C1 segment of cervical spinal cord (tissue), 14 donors: ENCODE measurements at regions not wholly inside any gene's neighbourhood (a gene's known extent, or its start where the extent isn't known, plus 50 kb on each side); places are given as distances from the start of the nearest gene placed in this dataset.

Experiments
- DNase-seq, 14 donors: peaks; one replicate each; lab custom pipeline; 2025; lab: John Stamatoyannopoulos, UW

GRCh38 chr3:29137601-29138000 is 143.3 kb upstream of the RBMS3 start:
- no peak for DNase-seq

DNA sequence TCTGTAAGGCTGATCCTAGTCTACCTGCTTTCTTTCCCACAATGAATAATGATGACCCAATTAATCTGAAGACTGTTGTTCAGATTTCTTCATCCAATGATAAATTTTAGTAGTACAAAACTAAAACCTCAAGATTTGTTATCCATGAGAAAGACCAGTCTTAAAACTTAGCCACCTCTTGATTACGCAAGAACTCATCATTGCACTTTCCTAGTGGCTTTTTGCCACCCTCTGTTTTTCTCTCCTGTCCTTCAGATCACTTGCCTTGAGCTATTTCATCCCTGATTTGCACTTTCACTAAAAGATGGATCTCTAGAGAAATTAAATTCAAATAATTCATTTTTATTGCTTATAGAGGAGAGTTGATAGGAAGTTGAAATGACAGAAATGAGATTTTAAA is 142.7 kb upstream of the RBMS3 start:
- no peak for DNase-seq

DNA sequence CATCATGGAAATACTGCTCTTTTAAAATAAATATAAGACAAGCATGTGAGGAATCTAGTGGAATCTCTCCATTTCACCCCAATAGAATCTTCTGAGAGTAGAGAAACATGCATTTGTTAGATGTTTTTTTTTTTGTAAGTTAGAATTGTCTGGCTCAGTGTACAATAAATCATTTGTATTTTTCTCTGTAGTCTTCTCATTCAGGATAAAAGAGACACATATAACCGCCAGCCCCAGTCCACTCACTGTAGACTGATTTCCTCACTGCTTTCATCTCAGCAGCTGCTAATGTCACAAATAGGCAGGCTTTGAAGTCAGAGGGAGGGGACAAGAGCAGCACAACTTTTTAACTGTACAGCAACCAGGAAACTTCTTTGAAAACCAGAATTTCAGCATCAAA is 140.2 kb upstream of the RBMS3 start:
- DNase-seq, result peak in 1 of 14 donors; percentile 8

GRCh38 chr3:29141197-29141917 is 139.5 kb upstream of the RBMS3 start:
- DNase-seq, result no peak

DNA sequence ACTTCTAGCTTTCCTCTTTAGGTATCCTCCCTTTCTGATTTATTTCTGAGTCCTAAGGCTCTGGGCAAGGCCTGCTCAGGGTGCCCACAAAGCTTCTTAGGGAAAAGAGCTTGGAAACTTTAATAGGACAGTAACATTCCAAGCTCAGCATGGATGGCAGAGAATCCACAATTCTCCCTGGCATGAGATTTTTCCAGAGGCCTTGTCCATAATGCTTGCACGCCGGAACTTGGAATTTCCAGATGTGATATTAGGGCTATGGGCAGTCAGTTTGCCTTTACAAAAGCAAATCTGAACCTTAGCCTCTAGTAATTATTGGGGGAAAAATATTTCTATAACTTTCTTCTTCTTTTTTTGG is 139.0 kb upstream of the RBMS3 start:
- no peak for DNase-seq

DNA sequence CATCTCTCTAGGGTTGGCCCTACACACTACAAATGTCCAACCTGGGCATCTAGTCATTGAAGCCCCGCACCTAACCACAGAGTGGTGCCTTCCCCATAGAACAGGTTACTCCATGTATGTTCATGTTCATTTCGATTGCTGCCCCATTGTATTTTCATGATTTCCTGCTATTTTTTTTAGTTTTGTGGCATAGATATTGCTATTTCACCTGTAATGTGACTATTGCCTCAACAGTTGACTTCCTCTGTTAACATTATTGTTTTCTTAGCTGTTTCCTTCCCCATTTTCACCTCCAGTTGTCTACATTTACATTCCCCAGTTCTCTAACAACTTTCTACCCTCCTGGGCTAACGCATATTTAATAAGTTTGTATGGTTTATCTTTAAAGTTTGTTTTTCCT is 137.7 kb upstream of the RBMS3 start:
- DNase-seq, result no peak

DNA sequence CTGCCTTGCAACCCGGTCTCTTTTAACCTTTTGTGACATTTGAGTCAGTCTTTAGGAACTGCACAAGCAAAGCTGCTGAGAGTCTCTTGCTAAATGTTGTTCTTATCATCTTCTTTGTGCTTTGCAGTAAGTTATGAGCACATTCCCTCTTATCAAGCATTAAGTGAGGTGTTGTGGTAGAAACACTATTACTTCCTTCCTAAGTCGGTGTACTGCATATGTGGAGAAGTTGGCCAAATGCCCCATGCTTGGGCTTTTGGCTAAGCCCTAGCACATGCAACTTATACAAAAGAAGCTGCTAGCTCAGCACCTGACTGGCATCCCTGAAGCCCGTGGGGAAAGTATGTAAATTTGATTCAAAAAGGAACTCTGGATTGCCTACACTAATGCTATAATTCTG is 136.5 kb upstream of the RBMS3 start:
- no peak for DNase-seq

- DNase-seq, result no peak
Observed at GRCh38 chr3:29144807-29145206, 136.1 kb upstream of the RBMS3 start.

DNA sequence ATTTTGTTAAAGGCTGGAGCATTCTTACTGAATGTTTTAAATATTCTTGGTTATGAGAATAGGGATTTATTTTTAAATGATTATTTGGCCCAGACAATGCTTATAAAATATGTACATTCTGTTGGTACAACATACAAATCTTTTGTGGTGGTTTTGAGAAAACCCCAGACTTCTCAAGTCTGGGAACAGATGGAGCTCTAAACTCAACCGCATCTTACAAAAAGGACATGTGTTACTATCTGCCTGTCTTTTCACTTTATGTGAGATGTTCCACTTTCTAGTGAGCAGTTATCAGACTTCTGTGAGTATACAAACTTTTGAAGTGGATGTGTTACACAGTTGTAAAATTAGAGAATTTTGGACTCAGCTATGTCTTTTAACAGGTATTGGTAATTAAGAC is 135.5 kb upstream of the RBMS3 start:
- no peak for DNase-seq

GRCh38 chr3:29152379-29152778 is 128.5 kb upstream of the RBMS3 start:
- no peak for DNase-seq

GRCh38 chr3:29153811-29154210 is 127.1 kb upstream of the RBMS3 start:
- DNase-seq, result no peak

DNA sequence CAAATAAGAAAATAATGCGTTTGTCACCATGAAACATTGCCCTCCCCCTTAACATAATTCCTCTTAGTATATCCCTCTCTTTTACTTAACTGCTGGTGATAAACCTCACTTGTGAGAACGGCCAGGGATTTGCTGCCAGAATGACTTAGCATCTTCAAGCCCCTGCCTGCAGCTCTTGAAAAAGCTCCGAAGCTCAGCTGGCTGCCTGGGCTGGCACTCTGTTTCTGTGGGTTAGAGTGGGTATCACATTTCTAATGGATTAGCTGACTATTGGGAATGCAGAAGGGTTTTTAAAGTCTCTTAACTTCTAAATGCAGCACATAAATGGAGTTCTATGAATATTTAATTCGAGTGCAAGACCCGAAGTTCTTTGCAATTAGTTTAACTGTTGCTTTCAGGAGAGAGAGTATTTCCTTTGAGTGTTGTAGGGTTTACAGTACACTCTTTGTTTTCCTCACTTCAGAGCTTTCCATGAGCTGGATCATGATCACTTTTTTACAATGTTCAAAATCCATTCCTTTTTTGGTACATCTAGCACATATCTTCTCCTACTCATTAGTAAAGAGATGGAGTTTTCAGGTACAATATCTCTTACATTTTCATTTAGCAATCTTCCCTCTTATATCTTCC is 124.7 kb upstream of the RBMS3 start:
- no peak for DNase-seq

DNA sequence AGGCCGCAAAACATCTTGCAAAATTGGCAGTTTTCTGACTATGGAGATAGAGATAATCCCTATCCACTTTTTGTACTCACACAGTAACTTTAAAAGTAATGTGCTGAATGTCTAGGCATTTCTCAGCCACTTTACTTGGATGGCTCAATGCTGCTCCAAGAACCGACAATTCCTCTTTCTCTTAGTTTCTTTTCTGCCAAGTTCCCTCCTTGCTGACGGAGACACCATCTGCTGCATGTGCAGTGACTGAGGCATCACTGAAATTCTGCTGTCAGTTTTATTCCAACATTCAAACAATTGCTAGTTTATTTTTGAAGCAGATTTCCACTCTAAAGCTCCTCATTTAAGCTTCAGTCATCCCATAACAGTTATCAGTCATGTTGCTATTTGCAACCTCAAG is 116.0 kb upstream of the RBMS3 start:
- no peak for DNase-seq

- DNase-seq, result no peak
Observed at GRCh38 chr3:29167180-29167579, 113.7 kb upstream of the RBMS3 start.

DNA sequence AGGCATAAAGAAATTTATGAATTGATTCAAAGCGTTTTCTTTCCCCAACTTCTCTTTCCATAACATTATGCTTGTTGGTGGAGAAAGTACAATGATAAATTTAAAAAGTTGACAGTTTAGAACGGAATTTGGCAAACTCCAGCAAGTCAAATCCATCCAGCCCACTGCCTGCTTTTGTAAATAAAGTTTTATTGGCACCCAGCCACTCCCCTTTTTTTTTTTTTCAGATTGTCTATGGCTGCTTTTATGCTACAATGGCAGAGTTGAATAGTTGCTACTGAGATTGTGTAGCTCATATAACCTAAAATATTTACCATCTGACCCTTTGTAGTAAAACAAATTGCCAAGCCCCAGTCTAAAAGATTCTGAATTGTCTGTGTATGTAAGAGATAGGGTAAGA is 112.8 kb upstream of the RBMS3 start:
- DNase-seq, result no peak

DNA sequence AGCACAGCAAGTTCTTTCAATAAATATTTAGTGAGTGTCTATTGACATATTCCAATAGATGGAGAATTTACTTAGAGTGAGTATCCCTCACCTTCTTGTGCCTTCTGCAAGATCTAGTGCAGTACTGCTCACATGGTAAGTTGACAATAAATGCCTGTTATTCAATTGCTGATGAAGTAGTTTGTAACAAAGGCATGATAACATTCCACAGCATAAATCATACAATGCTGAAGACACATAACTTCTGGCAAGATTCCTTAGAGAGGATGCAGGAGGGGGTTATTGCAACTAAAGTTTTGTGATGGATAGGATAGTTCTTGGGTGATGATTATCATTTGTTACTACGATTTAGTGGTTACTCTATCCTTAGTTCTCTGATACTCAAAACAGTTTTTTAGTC is 112.2 kb upstream of the RBMS3 start:
- no peak for DNase-seq

GRCh38 chr3:29169451-29169850 is 111.4 kb upstream of the RBMS3 start:
- DNase-seq, result no peak

GRCh38 chr3:29171043-29171990 is 109.6 kb upstream of the RBMS3 start:
- DNase-seq, result no peak

- peak in 3 of 14 donors; percentile 3 to 25 (median 10) for DNase-seq
Observed at GRCh38 chr3:29176501-29176900, 104.4 kb upstream of the RBMS3 start.

DNA sequence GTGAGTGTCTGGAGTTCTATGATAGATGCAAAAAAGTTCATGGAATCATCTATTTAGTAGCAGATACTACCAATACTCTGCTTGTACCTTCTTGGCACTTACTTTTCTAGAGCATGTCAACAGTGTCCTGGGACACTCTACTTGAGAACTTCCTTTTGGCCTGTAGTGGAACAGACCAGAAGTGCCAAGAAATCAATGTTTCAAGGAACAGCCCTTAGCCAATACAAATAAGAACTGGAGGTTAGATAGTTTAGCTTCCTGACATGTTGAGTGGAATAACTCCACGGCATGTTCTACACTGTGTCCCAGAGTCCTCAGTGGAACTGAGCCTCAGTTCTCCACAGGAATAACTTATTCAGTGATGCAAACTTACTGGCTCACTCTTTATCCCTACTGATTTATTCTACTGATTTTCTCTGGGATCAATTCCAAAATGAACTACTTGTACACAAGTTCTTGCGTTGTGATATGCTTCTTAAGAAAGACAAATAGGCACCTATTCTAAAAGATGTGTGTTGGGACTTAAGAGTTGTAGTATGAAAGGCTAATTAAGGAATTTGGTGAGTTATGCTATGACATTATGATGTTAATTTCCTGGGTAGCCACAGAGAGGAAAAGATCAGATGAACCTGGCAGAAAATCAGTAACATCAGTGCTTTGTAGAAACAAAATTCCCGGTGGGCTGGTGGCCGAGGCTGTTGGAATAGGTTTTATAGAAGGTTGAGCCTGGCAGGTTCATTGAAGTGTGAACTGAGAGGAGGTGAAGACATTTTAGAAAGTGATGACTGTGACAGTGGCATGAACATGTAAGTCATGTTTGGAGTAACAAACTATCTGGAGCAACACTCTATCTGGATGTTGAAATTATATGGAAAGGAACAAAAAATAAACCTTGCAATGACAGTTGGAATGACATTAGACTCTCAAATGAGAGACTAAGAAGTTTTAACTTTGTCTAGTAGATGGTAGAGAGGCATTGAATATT is 101.8 kb upstream of the RBMS3 start:
- no peak for DNase-seq

DNA sequence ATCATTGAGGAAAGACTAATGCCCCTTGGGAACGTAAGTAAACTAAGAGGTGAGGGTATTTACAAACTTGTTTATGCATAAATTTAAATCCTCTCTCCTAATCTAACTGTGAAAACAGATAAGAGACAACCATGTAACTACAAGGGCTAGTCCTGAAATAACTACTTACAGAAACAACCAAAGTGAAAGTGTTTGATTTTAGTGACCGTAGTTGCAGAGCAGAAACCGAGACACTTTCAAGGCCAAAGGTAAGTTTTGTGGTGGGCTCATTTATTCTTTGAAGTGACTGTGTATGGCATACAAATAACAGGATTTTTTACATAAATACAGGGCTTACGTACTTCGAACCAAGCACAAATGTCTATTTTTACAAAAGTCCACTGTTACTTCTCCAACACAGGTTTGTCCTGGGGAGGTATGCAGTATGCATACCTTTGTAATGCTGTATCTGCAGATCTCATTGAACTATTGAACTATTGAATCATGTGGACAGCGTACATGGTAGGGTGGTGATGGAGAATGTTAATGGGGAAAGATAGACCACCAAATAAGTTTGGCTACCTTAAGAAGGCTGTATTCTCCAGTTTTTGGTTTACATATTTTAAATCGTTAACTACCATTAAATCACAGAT is 99.6 kb upstream of the RBMS3 start:
- no peak for DNase-seq
